ENCODE measurements at regions not wholly inside any gene's neighbourhood (a gene's known extent, or its start where the extent isn't known, plus 50 kb on each side); places are given as distances from the start of the nearest gene placed in this dataset.
"Not testable (repeated sequence)": the region's sequence is repeated elsewhere in the genome, so short reads cannot be mapped to it uniquely, and the experiment has no call there.

- DNase-seq (ENCODE audit: extremely low read depth, low read depth) = no peak
Measured at GRCh38 chr13:54660277-54660676, 1631.7 kb downstream of the OLFM4 start.

GRCh38 chr13:54676526-54677113, 1648.0 kb downstream of the OLFM4 start:
- DNase-seq (ENCODE audit: extremely low read depth, low read depth) = no peak

- no peak for DNase-seq (ENCODE audit: extremely low read depth, low read depth)
Measured at GRCh38 chr13:54682184-54682583, 1653.6 kb downstream of the OLFM4 start.

GRCh38 chr13:54687173-54687572, 1658.6 kb downstream of the OLFM4 start:
- DNase-seq (ENCODE audit: extremely low read depth, low read depth) = peak; percentile 3

GRCh38 chr13:54699831-54700230, 1671.2 kb downstream of the OLFM4 start:
- DNase-seq (ENCODE audit: extremely low read depth, low read depth) = no peak

- no peak for DNase-seq (ENCODE audit: extremely low read depth, low read depth)
Measured at GRCh38 chr13:54705738-54706137, 1677.1 kb downstream of the OLFM4 start.

- DNase-seq (ENCODE audit: extremely low read depth, low read depth) = no peak
Measured at GRCh38 chr13:54706336-54706735, 1677.7 kb downstream of the OLFM4 start.

- no peak for DNase-seq (ENCODE audit: extremely low read depth, low read depth)
Measured at GRCh38 chr13:54709546-54709945, 1680.9 kb downstream of the OLFM4 start.

- peak; percentile 19 for DNase-seq (ENCODE audit: extremely low read depth, low read depth)
Measured at GRCh38 chr13:54733639-54734038, 1705.0 kb downstream of the OLFM4 start.

- DNase-seq (ENCODE audit: extremely low read depth, low read depth) = not testable (repeated sequence)
Measured at GRCh38 chr13:54737211-54737610, 1708.6 kb downstream of the OLFM4 start.

GRCh38 chr13:54742984-54743383, 1714.4 kb downstream of the OLFM4 start:
- no peak for DNase-seq (ENCODE audit: extremely low read depth, low read depth)

- no peak for DNase-seq (ENCODE audit: extremely low read depth, low read depth)
Measured at GRCh38 chr13:54744747-54745146, 1716.1 kb downstream of the OLFM4 start.

GRCh38 chr13:54750521-54750920, 1721.9 kb downstream of the OLFM4 start:
- DNase-seq (ENCODE audit: extremely low read depth, low read depth) = no peak

- DNase-seq (ENCODE audit: extremely low read depth, low read depth) = no peak
Measured at GRCh38 chr13:54758795-54759194, 1730.2 kb downstream of the OLFM4 start.

- no peak for DNase-seq (ENCODE audit: extremely low read depth, low read depth)
Measured at GRCh38 chr13:54768214-54768613, 1739.6 kb downstream of the OLFM4 start.

- DNase-seq (ENCODE audit: extremely low read depth, low read depth) = no peak
Measured at GRCh38 chr13:54775501-54776191, 1747.0 kb downstream of the OLFM4 start.

- no peak for DNase-seq (ENCODE audit: extremely low read depth, low read depth)
Measured at GRCh38 chr13:54787754-54788153, 1759.1 kb downstream of the OLFM4 start.

GRCh38 chr13:54799621-54800226, 1771.1 kb downstream of the OLFM4 start:
- DNase-seq (ENCODE audit: extremely low read depth, low read depth) = no peak

GRCh38 chr13:54802226-54802625, 1773.6 kb downstream of the OLFM4 start:
- DNase-seq (ENCODE audit: extremely low read depth, low read depth) = no peak

- no peak for DNase-seq (ENCODE audit: extremely low read depth, low read depth)
Measured at GRCh38 chr13:54805743-54806142, 1777.1 kb downstream of the OLFM4 start.

- DNase-seq (ENCODE audit: extremely low read depth, low read depth) = not testable (repeated sequence)
Measured at GRCh38 chr13:54821938-54822470, 1793.4 kb downstream of the OLFM4 start.
